MM.1S (cell line): ENCODE measurements at regions not wholly inside any gene's neighbourhood (a gene's known extent, or its start where the extent isn't known, plus 50 kb on each side); places are given as distances from the start of the nearest gene placed in this dataset.

Experiments
- DNase-seq: peaks from one replicate; pipeline ENCODE4 v3.0.0-alpha.2; 2015
- H2AFZ ChIP-seq: fragments of 300-600 bp; sonication (generic); 2 replicates; pipeline ENCODE4 v1.6.0; 2016; ENCODE audit warnings: antibody characterized with exemption, low read length
- H3F3A ChIP-seq: fragments of 300-600 bp; sonication (generic); 2 replicates; pipeline ENCODE4 v1.6.1; 2016; ENCODE audit warnings: mild to moderate bottlenecking, antibody characterized with exemption, low read length, moderate library complexity, mixed read lengths; ENCODE audit not compliant: insufficient read depth
- H3K27ac ChIP-seq: fragments of 300-600 bp; sonication (generic); 2 replicates; pipeline ENCODE4 v1.5.1; 2016; ENCODE audit warnings: mild to moderate bottlenecking, low read length
- H3K27me3 ChIP-seq: fragments of 300-600 bp; sonication (generic); replicated peaks from 2 replicates; pipeline ENCODE4 v1.6.0; 2016; ENCODE audit warnings: low read length; ENCODE audit not compliant: insufficient read depth
- H3K36me3 ChIP-seq: fragments of 300-600 bp; sonication (generic); replicated peaks from 2 replicates; pipeline ENCODE4 v1.6.1; 2016; ENCODE audit warnings: mild to moderate bottlenecking, low read length, mixed read lengths; ENCODE audit not compliant: insufficient read depth
- H3K4me1 ChIP-seq: fragments of 300-600 bp; sonication (generic); 2 replicates; pipeline ENCODE4 v1.6.1; 2016; ENCODE audit warnings: low read length, mixed read lengths
- H3K4me2 ChIP-seq: fragments of 300-600 bp; sonication (generic); 2 replicates; pipeline ENCODE4 v1.6.0; 2016; ENCODE audit warnings: low read depth, low read length
- H3K4me3 ChIP-seq: fragments of 300-600 bp; sonication (generic); 2 replicates; pipeline ENCODE4 v1.5.1; 2016; ENCODE audit warnings: low read length, mixed read lengths
- H3K79me2 ChIP-seq: fragments of 300-600 bp; sonication (generic); 2 replicates; pipeline ENCODE4 v1.6.1; 2016; ENCODE audit warnings: mixed run types, low read length, mixed read lengths
- H3K9ac ChIP-seq: fragments of 300-600 bp; sonication (generic); 2 replicates; pipeline ENCODE4 v1.6.1; 2016; ENCODE audit warnings: low read length, mixed read lengths
- H3K9me2 ChIP-seq: fragments of 300-600 bp; sonication (generic); replicated peaks from 2 replicates; pipeline ENCODE4 v1.6.1; 2016; ENCODE audit warnings: mild to moderate bottlenecking, low read length, mixed read lengths; ENCODE audit not compliant: insufficient read depth
- H3K9me3 ChIP-seq: fragments of 300-600 bp; sonication (generic); replicated peaks from 2 replicates; pipeline ENCODE4 v1.6.1; 2016; ENCODE audit warnings: mild to moderate bottlenecking, low read length, mixed read lengths; ENCODE audit not compliant: insufficient read depth
- H4K20me1 ChIP-seq: fragments of 300-600 bp; sonication (generic); 2 replicates; pipeline ENCODE4 v1.6.1; 2016; ENCODE audit warnings: mild to moderate bottlenecking, low read length, moderate library complexity, mixed read lengths; ENCODE audit not compliant: insufficient read depth
- CTCF ChIP-seq: fragments of 300-600 bp; sonication (generic); IDR thresholded peaks from 2 replicates; pipeline ENCODE4 v1.5.1; 2016; ENCODE audit warnings: antibody characterized with exemption, low read length, mixed read lengths
- EZH2 ChIP-seq: fragments of 300-600 bp; sonication (generic); optimal IDR thresholded peaks from 2 replicates; pipeline ENCODE3; 2017; ENCODE audit warnings: low read depth, mild to moderate bottlenecking, antibody characterized with exemption, low read length, mixed read lengths
- EZH2phosphoT487 ChIP-seq: fragments of 300-600 bp; sonication (generic); IDR thresholded peaks from 2 replicates; pipeline ENCODE4 v1.6.1; 2018; ENCODE audit warnings: antibody characterized with exemption, low read length

GRCh38 chr14:34161351-34162082 is 210.6 kb upstream of the EGLN3 start:
- Histone ChIP-seq H3K27me3 (no peaks in the 10 kb centered on the region), H3K36me3 (no peaks in the 10 kb centered on the region), H3F3A (no peaks in the 10 kb centered on the region), H3K4me3 (no peak overlapping the region), H3K9me3 (no peaks in the 10 kb centered on the region), H3K27ac (no peak overlapping the region), H3K9me2 (no peaks in the 10 kb centered on the region), H3K4me1 (no peaks in the 10 kb centered on the region), H3K79me2 (no peaks in the 10 kb centered on the region), H3K4me2 (no peak overlapping the region), H4K20me1 (no peaks in the 10 kb centered on the region), H3K9ac (no peak overlapping the region), H2AFZ (no peak overlapping the region)
- DNase-seq: no peak
- no peak for TF ChIP-seq EZH2
- TF ChIP-seq EZH2phosphoT487: no peak
- TF ChIP-seq CTCF: no peak

- Histone ChIP-seq H3K4me2 (no peak overlapping the region), H4K20me1 (no peaks in the 10 kb centered on the region), H3K79me2 (no peaks in the 10 kb centered on the region), H3K4me3 (no peak overlapping the region), H3K36me3 (no peaks in the 10 kb centered on the region), H2AFZ (no peak overlapping the region), H3F3A (no peaks in the 10 kb centered on the region), H3K9me3 (no peaks in the 10 kb centered on the region), H3K9me2 (no peaks in the 10 kb centered on the region), H3K27ac (no peak overlapping the region), H3K4me1 (no peaks in the 10 kb centered on the region), H3K9ac (no peak overlapping the region), H3K27me3 (no peaks in the 10 kb centered on the region)
- no peak for TF ChIP-seq CTCF
- TF ChIP-seq EZH2phosphoT487: no peak
- no peak for DNase-seq
These were observed 209.7 kb upstream of the EGLN3 start for GRCh38 chr14:34160619-34161018.

- Histone ChIP-seq H4K20me1 (no peaks in the 10 kb centered on the region), H3K9ac (no peak overlapping the region), H3F3A (no peaks in the 10 kb centered on the region), H3K9me2 (no peaks in the 10 kb centered on the region), H3K27me3 (no peaks in the 10 kb centered on the region), H3K27ac (no peak overlapping the region), H3K36me3 (no peaks in the 10 kb centered on the region), H3K4me1 (no peaks in the 10 kb centered on the region), H3K9me3 (no peaks in the 10 kb centered on the region), H2AFZ (no peak overlapping the region), H3K79me2 (no peaks in the 10 kb centered on the region), H3K4me3 (no peak overlapping the region), H3K4me2 (no peak overlapping the region)
- no peak for DNase-seq
- TF ChIP-seq EZH2 (no peak), EZH2phosphoT487 (no peak), CTCF (no peak)
These were observed 206.8 kb upstream of the EGLN3 start for GRCh38 chr14:34157651-34158050.
